NCI-H526 (cell line): ENCODE measurements at regions not wholly inside any gene's neighbourhood (a gene's known extent, or its start where the extent isn't known, plus 50 kb on each side); places are given as distances from the start of the nearest gene placed in this dataset.

Source experiments
- DNase-seq, 2 experiments: peaks; one replicate each; lab custom pipeline; 2025; lab: John Stamatoyannopoulos, UW

- DNase-seq, result no peak
Observed at GRCh38 chr6:98323605-98324004, 510.8 kb upstream of the POU3F2 start.

- no peak for DNase-seq
Observed at GRCh38 chr6:98324446-98324845, 509.9 kb upstream of the POU3F2 start.

- DNase-seq, result no peak
Observed at GRCh38 chr6:98325366-98325765, 509.0 kb upstream of the POU3F2 start.

GRCh38 chr6:98333273-98333672 is 501.1 kb upstream of the POU3F2 start:
- DNase-seq, result no peak

GRCh38 chr6:98335594-98335993 is 498.8 kb upstream of the POU3F2 start:
- no peak for DNase-seq

GRCh38 chr6:98339506-98339905 is 494.9 kb upstream of the POU3F2 start:
- DNase-seq, result no peak

- DNase-seq, result peak in 1 of 2 experiments; percentile 31
Observed at GRCh38 chr6:98343004-98343403, 491.4 kb upstream of the POU3F2 start.

GRCh38 chr6:98343797-98344196 is 490.6 kb upstream of the POU3F2 start:
- no peak for DNase-seq

GRCh38 chr6:98352348-98352747 is 482.0 kb upstream of the POU3F2 start:
- DNase-seq, result no peak

- DNase-seq, result peak; percentile 49 to 65
Observed at GRCh38 chr6:98358173-98358572, 476.2 kb upstream of the POU3F2 start.

- no peak for DNase-seq
Observed at GRCh38 chr6:98366371-98366770, 468.0 kb upstream of the POU3F2 start.

- DNase-seq, result no peak
Observed at GRCh38 chr6:98380589-98380988, 453.8 kb upstream of the POU3F2 start.

- peak in 1 of 2 experiments; percentile 9 for DNase-seq
Observed at GRCh38 chr6:98382246-98382645, 452.1 kb upstream of the POU3F2 start.

- no peak for DNase-seq
Observed at GRCh38 chr6:98384334-98384733, 450.0 kb upstream of the POU3F2 start.

- no peak for DNase-seq
Observed at GRCh38 chr6:98384801-98385200, 449.6 kb upstream of the POU3F2 start.

GRCh38 chr6:98395610-98396166 is 438.7 kb upstream of the POU3F2 start:
- DNase-seq, result no peak

GRCh38 chr6:98416027-98416426 is 418.3 kb upstream of the POU3F2 start:
- DNase-seq, result peak; percentile 44 to 66

GRCh38 chr6:98416497-98417158 is 417.7 kb upstream of the POU3F2 start:
- DNase-seq, result peak; percentile 70 to 79

GRCh38 chr6:98433325-98434056 is 400.9 kb upstream of the POU3F2 start:
- DNase-seq, result peak in 1 of 2 experiments; percentile 44

- DNase-seq, result no peak
Observed at GRCh38 chr6:98443633-98444032, 390.7 kb upstream of the POU3F2 start.

- DNase-seq, result no peak
Observed at GRCh38 chr6:98452685-98453084, 381.7 kb upstream of the POU3F2 start.

GRCh38 chr6:98454809-98455322 is 379.5 kb upstream of the POU3F2 start:
- DNase-seq, result peak; percentile 85 to 86

- DNase-seq, result peak; percentile 5 to 30
Observed at GRCh38 chr6:98458708-98459107, 375.7 kb upstream of the POU3F2 start.
